ENCODE measurements at regions not wholly inside any gene's neighbourhood (a gene's known extent, or its start where the extent isn't known, plus 50 kb on each side); places are given as distances from the start of the nearest gene placed in this dataset.

GRCh38 chr3:25056803-25057351 is 371.2 kb upstream of the RARB start:
- 92% methylated on average over 3 of the region's 3 CpGs for WGBS
- no peaks in the 10 kb centered on the region for H3K27me3 ChIP-seq (ENCODE audit: control insufficient read depth in 2 of 2, insufficient read depth in 1 of 2, low read length in 1 of 2)
- DNase-seq (ENCODE audit: low read depth in 6 of 9, low spot score in 9 of 9): no peak
- no peaks in the 10 kb centered on the region for H3K9me3 ChIP-seq (ENCODE audit: control insufficient read depth in 2 of 2, insufficient read depth in 1 of 2, low read length in 1 of 2)
- no peak overlapping the region for H3K27ac ChIP-seq (ENCODE audit: low read depth in 1 of 2, low read length in 1 of 2)
- H3K4me1 ChIP-seq (ENCODE audit: control insufficient read depth in 2 of 2, insufficient read depth in 2 of 2, low read length in 2 of 2): no peaks in the 10 kb centered on the region
- H3K4me3 ChIP-seq (ENCODE audit: low read length in 2 of 2): no peak overlapping the region
- no peaks in the 10 kb centered on the region for H3K36me3 ChIP-seq (ENCODE audit: control insufficient read depth in 2 of 2, insufficient read depth in 2 of 2, low read length in 1 of 2)

- Histone ChIP-seq H3K27me3 (ENCODE audit: control insufficient read depth in 2 of 2, insufficient read depth in 1 of 2, low read length in 1 of 2) (no peaks in the 10 kb centered on the region), H3K9me3 (ENCODE audit: control insufficient read depth in 2 of 2, insufficient read depth in 1 of 2, low read length in 1 of 2) (no peaks in the 10 kb centered on the region), H3K36me3 (ENCODE audit: control insufficient read depth in 2 of 2, insufficient read depth in 2 of 2, low read length in 1 of 2) (no peaks in the 10 kb centered on the region), H3K27ac (ENCODE audit: low read depth in 1 of 2, low read length in 1 of 2) (no peak overlapping the region), H3K4me1 (ENCODE audit: control insufficient read depth in 2 of 2, insufficient read depth in 2 of 2, low read length in 2 of 2) (no peaks in the 10 kb centered on the region), H3K4me3 (ENCODE audit: low read length in 2 of 2) (no peak overlapping the region)
- 71% methylated on average over 1 of the region's 1 CpG for WGBS
- no peak for DNase-seq (ENCODE audit: low read depth in 6 of 9, low spot score in 9 of 9)
Observed at GRCh38 chr3:25057379-25057778, 370.7 kb upstream of the RARB start.

- 89% methylated on average over 2 of the region's 2 CpGs for WGBS
- Histone ChIP-seq H3K36me3 (ENCODE audit: control insufficient read depth in 2 of 2, insufficient read depth in 2 of 2, low read length in 1 of 2) (no peaks in the 10 kb centered on the region), H3K9me3 (ENCODE audit: control insufficient read depth in 2 of 2, insufficient read depth in 1 of 2, low read length in 1 of 2) (no peaks in the 10 kb centered on the region)
Observed at GRCh38 chr3:25064681-25065080, 363.4 kb upstream of the RARB start.

GRCh38 chr3:25069970-25070369 is 358.1 kb upstream of the RARB start:
- no peaks in the 10 kb centered on the region for H3K27me3 ChIP-seq (ENCODE audit: control insufficient read depth in 2 of 2, insufficient read depth in 1 of 2, low read length in 1 of 2)
- no peak overlapping the region for H3K4me3 ChIP-seq (ENCODE audit: low read length in 2 of 2)
- H3K27ac ChIP-seq (ENCODE audit: low read depth in 1 of 2, low read length in 1 of 2): no peak overlapping the region
- no peaks in the 10 kb centered on the region for H3K4me1 ChIP-seq (ENCODE audit: control insufficient read depth in 2 of 2, insufficient read depth in 2 of 2, low read length in 2 of 2)
- 91% methylated on average over 3 of the region's 3 CpGs for WGBS
- no peaks in the 10 kb centered on the region for H3K9me3 ChIP-seq (ENCODE audit: control insufficient read depth in 2 of 2, insufficient read depth in 1 of 2, low read length in 1 of 2)
- no peak for DNase-seq (ENCODE audit: low read depth in 6 of 9, low spot score in 9 of 9)
- H3K36me3 ChIP-seq (ENCODE audit: control insufficient read depth in 2 of 2, insufficient read depth in 2 of 2, low read length in 1 of 2): no peaks in the 10 kb centered on the region

More at GRCh38 chr3:25064681-25065080, 363.4 kb upstream of the RARB start:
- Histone ChIP-seq H3K4me3 (ENCODE audit: low read length in 2 of 2) (no peak overlapping the region), H3K27me3 (ENCODE audit: control insufficient read depth in 2 of 2, insufficient read depth in 1 of 2, low read length in 1 of 2) (no peaks in the 10 kb centered on the region), H3K4me1 (ENCODE audit: control insufficient read depth in 2 of 2, insufficient read depth in 2 of 2, low read length in 2 of 2) (no peaks in the 10 kb centered on the region), H3K27ac (ENCODE audit: low read depth in 1 of 2, low read length in 1 of 2) (no peak overlapping the region)
- no peak for DNase-seq (ENCODE audit: low read depth in 6 of 9, low spot score in 9 of 9)

GRCh38 chr3:25071846-25072245 is 356.2 kb upstream of the RARB start:
- Histone ChIP-seq H3K36me3 (ENCODE audit: control insufficient read depth in 2 of 2, insufficient read depth in 2 of 2, low read length in 1 of 2) (no peaks in the 10 kb centered on the region), H3K4me3 (ENCODE audit: low read length in 2 of 2) (no peak overlapping the region), H3K27ac (ENCODE audit: low read depth in 1 of 2, low read length in 1 of 2) (no peak overlapping the region), H3K9me3 (ENCODE audit: control insufficient read depth in 2 of 2, insufficient read depth in 1 of 2, low read length in 1 of 2) (no peaks in the 10 kb centered on the region), H3K27me3 (ENCODE audit: control insufficient read depth in 2 of 2, insufficient read depth in 1 of 2, low read length in 1 of 2) (no peaks in the 10 kb centered on the region), H3K4me1 (ENCODE audit: control insufficient read depth in 2 of 2, insufficient read depth in 2 of 2, low read length in 2 of 2) (no peaks in the 10 kb centered on the region)
- no peak for DNase-seq (ENCODE audit: low read depth in 6 of 9, low spot score in 9 of 9)
- 93% methylated on average over 5 of the region's 5 CpGs for WGBS

- H3K27me3 ChIP-seq (ENCODE audit: control insufficient read depth in 2 of 2, insufficient read depth in 1 of 2, low read length in 1 of 2): no peaks in the 10 kb centered on the region
- no peaks in the 10 kb centered on the region for H3K9me3 ChIP-seq (ENCODE audit: control insufficient read depth in 2 of 2, insufficient read depth in 1 of 2, low read length in 1 of 2)
- 98% methylated on average over 1 of the region's 1 CpG for WGBS
- no peaks in the 10 kb centered on the region for H3K4me1 ChIP-seq (ENCODE audit: control insufficient read depth in 2 of 2, insufficient read depth in 2 of 2, low read length in 2 of 2)
- H3K27ac ChIP-seq (ENCODE audit: low read depth in 1 of 2, low read length in 1 of 2): no peak overlapping the region
- no peaks in the 10 kb centered on the region for H3K36me3 ChIP-seq (ENCODE audit: control insufficient read depth in 2 of 2, insufficient read depth in 2 of 2, low read length in 1 of 2)
- no peak overlapping the region for H3K4me3 ChIP-seq (ENCODE audit: low read length in 2 of 2)
- no peak for DNase-seq (ENCODE audit: low read depth in 6 of 9, low spot score in 9 of 9)
Observed at GRCh38 chr3:25073423-25073822, 354.6 kb upstream of the RARB start.

GRCh38 chr3:25074149-25074548 is 353.9 kb upstream of the RARB start:
- Histone ChIP-seq H3K36me3 (ENCODE audit: control insufficient read depth in 2 of 2, insufficient read depth in 2 of 2, low read length in 1 of 2) (no peaks in the 10 kb centered on the region), H3K27me3 (ENCODE audit: control insufficient read depth in 2 of 2, insufficient read depth in 1 of 2, low read length in 1 of 2) (no peaks in the 10 kb centered on the region), H3K27ac (ENCODE audit: low read depth in 1 of 2, low read length in 1 of 2) (no peak overlapping the region), H3K4me3 (ENCODE audit: low read length in 2 of 2) (no peak overlapping the region), H3K4me1 (ENCODE audit: control insufficient read depth in 2 of 2, insufficient read depth in 2 of 2, low read length in 2 of 2) (no peaks in the 10 kb centered on the region), H3K9me3 (ENCODE audit: control insufficient read depth in 2 of 2, insufficient read depth in 1 of 2, low read length in 1 of 2) (no peaks in the 10 kb centered on the region)
- no peak for DNase-seq (ENCODE audit: low read depth in 6 of 9, low spot score in 9 of 9)
- WGBS: 59% methylated on average over 3 of the region's 3 CpGs

- no peaks in the 10 kb centered on the region for H3K9me3 ChIP-seq (ENCODE audit: control insufficient read depth in 2 of 2, insufficient read depth in 1 of 2, low read length in 1 of 2)
- H3K27ac ChIP-seq (ENCODE audit: low read depth in 1 of 2, low read length in 1 of 2): no peak overlapping the region
- no peak for DNase-seq (ENCODE audit: low read depth in 6 of 9, low spot score in 9 of 9)
- no peaks in the 10 kb centered on the region for H3K36me3 ChIP-seq (ENCODE audit: control insufficient read depth in 2 of 2, insufficient read depth in 2 of 2, low read length in 1 of 2)
- WGBS: 95% methylated on average over 1 of the region's 1 CpG
- no peaks in the 10 kb centered on the region for H3K27me3 ChIP-seq (ENCODE audit: control insufficient read depth in 2 of 2, insufficient read depth in 1 of 2, low read length in 1 of 2)
- H3K4me1 ChIP-seq (ENCODE audit: control insufficient read depth in 2 of 2, insufficient read depth in 2 of 2, low read length in 2 of 2): no peaks in the 10 kb centered on the region
- H3K4me3 ChIP-seq (ENCODE audit: low read length in 2 of 2): no peak overlapping the region
Observed at GRCh38 chr3:25080461-25080860, 347.6 kb upstream of the RARB start.

- Histone ChIP-seq H3K4me3 (ENCODE audit: low read length in 2 of 2) (no peak overlapping the region), H3K36me3 (ENCODE audit: control insufficient read depth in 2 of 2, insufficient read depth in 2 of 2, low read length in 1 of 2) (no peaks in the 10 kb centered on the region), H3K27ac (ENCODE audit: low read depth in 1 of 2, low read length in 1 of 2) (no peak overlapping the region), H3K27me3 (ENCODE audit: control insufficient read depth in 2 of 2, insufficient read depth in 1 of 2, low read length in 1 of 2) (no peaks in the 10 kb centered on the region), H3K9me3 (ENCODE audit: control insufficient read depth in 2 of 2, insufficient read depth in 1 of 2, low read length in 1 of 2) (no peaks in the 10 kb centered on the region), H3K4me1 (ENCODE audit: control insufficient read depth in 2 of 2, insufficient read depth in 2 of 2, low read length in 2 of 2) (no peaks in the 10 kb centered on the region)
- DNase-seq (ENCODE audit: low read depth in 6 of 9, low spot score in 9 of 9): no peak
- WGBS: 31% methylated on average over 1 of the region's 1 CpG
Observed at GRCh38 chr3:25084016-25084415, 344.0 kb upstream of the RARB start.

GRCh38 chr3:25086721-25087120 is 341.3 kb upstream of the RARB start:
- no peak overlapping the region for H3K4me3 ChIP-seq (ENCODE audit: low read length in 2 of 2)
- DNase-seq (ENCODE audit: low read depth in 6 of 9, low spot score in 9 of 9): no peak
- H3K4me1 ChIP-seq (ENCODE audit: control insufficient read depth in 2 of 2, insufficient read depth in 2 of 2, low read length in 2 of 2): no peaks in the 10 kb centered on the region
- no peaks in the 10 kb centered on the region for H3K36me3 ChIP-seq (ENCODE audit: control insufficient read depth in 2 of 2, insufficient read depth in 2 of 2, low read length in 1 of 2)
- no peak overlapping the region for H3K27ac ChIP-seq (ENCODE audit: low read depth in 1 of 2, low read length in 1 of 2)
- 68% methylated on average over 3 of the region's 3 CpGs for WGBS
- no peaks in the 10 kb centered on the region for H3K9me3 ChIP-seq (ENCODE audit: control insufficient read depth in 2 of 2, insufficient read depth in 1 of 2, low read length in 1 of 2)
- no peaks in the 10 kb centered on the region for H3K27me3 ChIP-seq (ENCODE audit: control insufficient read depth in 2 of 2, insufficient read depth in 1 of 2, low read length in 1 of 2)

Data from thymus (tissue), 11 donors.